ENCODE measurements at regions not wholly inside any gene's neighbourhood (a gene's known extent, or its start where the extent isn't known, plus 50 kb on each side); places are given as distances from the start of the nearest gene placed in this dataset.

DNA sequence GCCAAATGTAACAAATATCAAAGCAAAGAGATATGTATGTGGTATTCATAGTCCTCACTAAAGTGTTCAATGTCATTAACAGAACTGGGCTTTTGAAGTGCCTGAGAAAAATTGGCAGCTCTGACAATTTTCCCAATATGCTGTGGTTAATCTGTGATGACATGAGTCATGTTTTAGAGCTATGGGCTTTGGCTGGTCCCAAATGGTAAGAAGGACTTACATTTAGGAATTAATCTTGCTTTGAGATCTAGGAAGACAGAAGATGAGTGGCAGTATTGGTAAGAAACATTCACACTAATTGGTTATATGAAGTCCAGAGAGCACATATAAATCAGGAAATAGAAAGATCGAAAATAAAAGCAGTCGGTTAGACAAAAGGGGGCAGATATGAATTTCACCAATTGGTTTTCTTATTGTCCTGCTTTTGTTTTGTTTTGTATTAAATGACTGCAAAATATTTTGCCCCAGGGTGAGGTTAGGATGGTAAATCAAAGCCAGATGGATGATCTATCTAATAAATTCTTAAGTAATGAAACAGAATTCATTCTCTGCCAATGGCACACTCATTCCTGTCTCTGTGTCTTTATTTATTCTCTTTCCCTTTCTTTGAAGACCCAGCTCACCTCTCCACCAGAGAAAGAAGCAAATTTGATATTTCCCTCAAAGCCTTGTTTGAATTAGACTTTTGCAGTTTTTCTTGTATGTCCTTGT, 993.1 kb downstream of the RPA4 start:
- Histone ChIP-seq H3K4me3 (ENCODE audit: extremely low read depth in 1 of 4, insufficient read depth in 2 of 4, low read depth in 3 of 4, low read length in 4 of 4) (no peak overlapping the region), H4K8ac (ENCODE audit: extremely low read depth, insufficient read depth, low read length) (no peak overlapping the region), H3K18ac (ENCODE audit: extremely low read depth, low read length) (no peak overlapping the region), H2BK120ac (replicated peaks; ENCODE audit: low read depth, low read length) (no peak overlapping the region), H3K27ac (ENCODE audit: low read depth, low read length) (no peak overlapping the region), H4K91ac (replicated peaks; ENCODE audit: insufficient read length, low read length) (no peak overlapping the region), H3K56ac (replicated peaks; ENCODE audit: insufficient read length, low read depth, low read length) (no peak overlapping the region), H2BK12ac (ENCODE audit: low read depth, low read length) (no peak overlapping the region), H3K4me1 (replicated peaks in 1 of 4; ENCODE audit: control insufficient read depth in 3 of 4, insufficient read depth in 4 of 4, low read length in 3 of 4) (no peaks in the 10 kb centered on the region), H3K9ac (replicated peaks in 1 of 4; ENCODE audit: extremely low read depth in 1 of 4, low read depth in 3 of 4, low read length in 3 of 4) (no peak overlapping the region), H3K27me3 (replicated peaks in 1 of 4; ENCODE audit: control insufficient read depth in 3 of 4, extremely low read depth in 1 of 4, insufficient read depth in 3 of 4, low read length in 3 of 4) (no peaks in the 10 kb centered on the region), H2AFZ (ENCODE audit: low read length) (no peak overlapping the region), H3K4me2 (ENCODE audit: insufficient read depth in 1 of 2, low read depth in 2 of 2, low read length in 2 of 2) (no peak overlapping the region), H3K4ac (replicated peaks; ENCODE audit: insufficient read length, low read depth, low read length) (no peak overlapping the region), H2BK5ac (ENCODE audit: low read depth, low read length) (no peak overlapping the region), H3K9me3 (ENCODE audit: insufficient read depth in 2 of 2, low read depth in 1 of 2, low read length in 1 of 2) (no peaks in the 10 kb centered on the region), H3K23ac (ENCODE audit: insufficient read length) (no peak overlapping the region), H2AK5ac (ENCODE audit: low read depth, low read length) (no peak overlapping the region), H2BK20ac (ENCODE audit: low read length) (no peak overlapping the region), H3K14ac (ENCODE audit: insufficient read length) (no peak overlapping the region), H4K20me1 (replicated peaks in 1 of 2; ENCODE audit: control insufficient read depth in 1 of 2, insufficient read depth in 2 of 2, low read length in 2 of 2) (no peaks in the 10 kb centered on the region), H2BK15ac (ENCODE audit: low read length) (no peak overlapping the region), H3K36me3 (ENCODE audit: control insufficient read depth in 2 of 4, insufficient read depth in 4 of 4, low read length in 3 of 4) (no peaks in the 10 kb centered on the region), H4K5ac (ENCODE audit: insufficient read length, low read depth, low read length) (no peak overlapping the region), H3K23me2 (ENCODE audit: low read depth, low read length) (no peaks in the 10 kb centered on the region), H3K79me1 (ENCODE audit: low read depth, low read length) (no peaks in the 10 kb centered on the region), H3K79me2 (ENCODE audit: control insufficient read depth in 1 of 2, insufficient read depth in 2 of 2, low read length in 2 of 2) (no peaks in the 10 kb centered on the region)
- ChIA-PET CTCF (ENCODE audit: partially characterized antibody) (no interaction called here), POLR2A (ENCODE audit: partially characterized antibody) (no interaction called here)
- WGBS, 2 experiments (ENCODE audit: extremely low coverage in 1 of 2, insufficient coverage in 1 of 2, insufficient read length in 1 of 2, insufficient replicate concordance in 2 of 2, low coverage in 1 of 2, low lambda C conversion rate in 2 of 2, missing lambda C conversion rate in 1 of 2): 100% methylated on average over 2 of the region's 2 CpGs; no CpG with 5 or more reads in 1 of the 2 experiments
- no peak for DNase-seq (ENCODE audit: low read depth in 1 of 2, low spot score in 2 of 2)
- FAIRE-seq: no peak
- TF ChIP-seq, protein P1, sequence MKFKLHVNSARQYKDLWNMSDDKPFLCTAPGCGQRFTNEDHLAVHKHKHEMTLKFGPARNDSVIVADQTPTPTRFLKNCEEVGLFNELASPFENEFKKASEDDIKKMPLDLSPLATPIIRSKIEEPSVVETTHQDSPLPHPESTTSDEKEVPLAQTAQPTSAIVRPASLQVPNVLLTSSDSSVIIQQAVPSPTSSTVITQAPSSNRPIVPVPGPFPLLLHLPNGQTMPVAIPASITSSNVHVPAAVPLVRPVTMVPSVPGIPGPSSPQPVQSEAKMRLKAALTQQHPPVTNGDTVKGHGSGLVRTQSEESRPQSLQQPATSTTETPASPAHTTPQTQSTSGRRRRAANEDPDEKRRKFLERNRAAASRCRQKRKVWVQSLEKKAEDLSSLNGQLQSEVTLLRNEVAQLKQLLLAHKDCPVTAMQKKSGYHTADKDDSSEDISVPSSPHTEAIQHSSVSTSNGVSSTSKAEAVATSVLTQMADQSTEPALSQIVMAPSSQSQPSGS (IDR thresholded peaks at IDR 0.05; ENCODE audit: low read length): no peak
- TF ChIP-seq RXRA (IDR thresholded peaks at IDR 0.05; ENCODE audit: insufficient read depth, low read depth, low read length): no peak
- TF ChIP-seq, protein P2, sequence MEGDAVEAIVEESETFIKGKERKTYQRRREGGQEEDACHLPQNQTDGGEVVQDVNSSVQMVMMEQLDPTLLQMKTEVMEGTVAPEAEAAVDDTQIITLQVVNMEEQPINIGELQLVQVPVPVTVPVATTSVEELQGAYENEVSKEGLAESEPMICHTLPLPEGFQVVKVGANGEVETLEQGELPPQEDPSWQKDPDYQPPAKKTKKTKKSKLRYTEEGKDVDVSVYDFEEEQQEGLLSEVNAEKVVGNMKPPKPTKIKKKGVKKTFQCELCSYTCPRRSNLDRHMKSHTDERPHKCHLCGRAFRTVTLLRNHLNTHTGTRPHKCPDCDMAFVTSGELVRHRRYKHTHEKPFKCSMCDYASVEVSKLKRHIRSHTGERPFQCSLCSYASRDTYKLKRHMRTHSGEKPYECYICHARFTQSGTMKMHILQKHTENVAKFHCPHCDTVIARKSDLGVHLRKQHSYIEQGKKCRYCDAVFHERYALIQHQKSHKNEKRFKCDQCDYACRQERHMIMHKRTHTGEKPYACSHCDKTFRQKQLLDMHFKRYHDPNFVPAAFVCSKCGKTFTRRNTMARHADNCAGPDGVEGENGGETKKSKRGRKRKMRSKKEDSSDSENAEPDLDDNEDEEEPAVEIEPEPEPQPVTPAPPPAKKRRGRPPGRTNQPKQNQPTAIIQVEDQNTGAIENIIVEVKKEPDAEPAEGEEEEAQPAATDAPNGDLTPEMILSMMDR (IDR thresholded peaks at IDR 0.05; ENCODE audit: control extremely low read depth in 1 of 3, insufficient read depth in 1 of 3, low read depth in 1 of 3, low read length in 3 of 3): no peak
- TF ChIP-seq BCL11A (IDR thresholded peaks at IDR 0.05; ENCODE audit: low read depth in 2 of 2, low read length in 2 of 2): no peak
- no peak for TF ChIP-seq YY1 (IDR thresholded peaks at IDR 0.05; ENCODE audit: low read depth, low read length)
